Progenitor cell of endocrine pancreas (in vitro differentiated cells): ENCODE measurements at regions not wholly inside any gene's neighbourhood (a gene's known extent, or its start where the extent isn't known, plus 50 kb on each side); places are given as distances from the start of the nearest gene placed in this dataset.

ENCODE experiments used
- DNase-seq: peaks from one replicate; pipeline ENCODE4 v3.0.0; 2021; ENCODE audit warnings: low spot score; ENCODE audit not compliant: unreplicated experiment
- H3K27ac Mint-ChIP-seq: 2 replicates; pipeline ENCODE4 v1.8.0; 2021; ENCODE audit warnings: mild to moderate bottlenecking, moderate library complexity, mixed read lengths
- H3K27me3 Mint-ChIP-seq: 2 replicates; pipeline ENCODE4 v1.8.0; 2021; ENCODE audit warnings: mixed read lengths
- H3K36me3 Mint-ChIP-seq: 2 replicates; pipeline ENCODE4 v1.8.0; 2022; ENCODE audit warnings: mixed read lengths; ENCODE audit not compliant: insufficient read depth
- H3K4me1 Mint-ChIP-seq: 2 replicates; pipeline ENCODE4 v1.8.0; 2021; ENCODE audit warnings: low read depth, mixed read lengths
- H3K4me3 Mint-ChIP-seq: 2 replicates; pipeline ENCODE4 v1.8.0; 2021; ENCODE audit warnings: low read depth, mild to moderate bottlenecking, moderate library complexity, mixed read lengths
- H3K9me3 Mint-ChIP-seq: 2 replicates; pipeline ENCODE4 v1.8.0; 2021; ENCODE audit warnings: low read depth, mixed read lengths
- CTCF ChIP-seq: fragments of 200-600 bp; sonication (generic); IDR thresholded peaks from one replicate; pipeline ENCODE4 v1.5.0; 2021; ENCODE audit warnings: antibody characterized with exemption, mild to moderate bottlenecking; ENCODE audit not compliant: unreplicated experiment

GRCh38 chr11:87399341-87399740, 361.6 kb downstream of the TMEM135 start:
- no peak for DNase-seq
- TF ChIP-seq CTCF = no peak
- H3K27ac Mint-ChIP-seq = no peak overlapping the region
- peaks cover 7% of the 10 kb centered on the region for H3K9me3 Mint-ChIP-seq
- H3K4me3 Mint-ChIP-seq = no peak overlapping the region
- no peaks in the 10 kb centered on the region for H3K4me1 Mint-ChIP-seq
- no peaks in the 10 kb centered on the region for H3K36me3 Mint-ChIP-seq
- no peaks in the 10 kb centered on the region for H3K27me3 Mint-ChIP-seq

GRCh38 chr11:87398931-87399330, 361.2 kb downstream of the TMEM135 start:
- H3K4me1 Mint-ChIP-seq = no peaks in the 10 kb centered on the region
- no peak for DNase-seq
- no peaks in the 10 kb centered on the region for H3K27me3 Mint-ChIP-seq
- H3K27ac Mint-ChIP-seq = no peak overlapping the region
- no peaks in the 10 kb centered on the region for H3K36me3 Mint-ChIP-seq
- no peak for TF ChIP-seq CTCF
- peaks cover 7% of the 10 kb centered on the region for H3K9me3 Mint-ChIP-seq
- H3K4me3 Mint-ChIP-seq = no peak overlapping the region

GRCh38 chr11:87397011-87397865, 359.5 kb downstream of the TMEM135 start:
- no peaks in the 10 kb centered on the region for H3K4me1 Mint-ChIP-seq
- TF ChIP-seq CTCF = no peak
- DNase-seq = no peak
- H3K27me3 Mint-ChIP-seq = no peaks in the 10 kb centered on the region
- H3K27ac Mint-ChIP-seq = no peak overlapping the region
- peaks cover 7% of the 10 kb centered on the region for H3K9me3 Mint-ChIP-seq
- no peaks in the 10 kb centered on the region for H3K36me3 Mint-ChIP-seq
- H3K4me3 Mint-ChIP-seq = no peak overlapping the region

DNA sequence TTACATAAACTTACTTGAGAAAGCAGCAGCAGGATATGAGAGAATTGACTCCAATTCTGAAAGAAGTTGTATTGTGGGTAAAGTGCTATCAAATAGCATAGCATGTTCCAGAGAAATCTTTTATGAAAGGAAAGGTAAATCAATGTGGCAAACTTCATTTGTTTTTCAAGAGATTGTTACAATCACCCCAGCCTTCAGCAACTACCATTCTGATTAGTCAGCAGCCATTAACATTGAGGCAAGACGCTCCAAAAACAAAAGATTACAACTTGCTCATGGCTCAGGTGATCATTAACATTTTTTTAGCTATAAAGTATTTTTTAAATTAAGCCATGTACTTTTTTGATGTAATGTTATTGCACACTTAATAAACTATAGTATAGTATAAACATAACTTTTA, 357.2 kb downstream of the TMEM135 start:
- Mint-ChIP-seq H3K9me3 (peaks cover 7% of the 10 kb centered on the region), H3K27me3 (no peaks in the 10 kb centered on the region), H3K4me1 (no peaks in the 10 kb centered on the region), H3K4me3 (no peak overlapping the region), H3K27ac (no peak overlapping the region), H3K36me3 (no peaks in the 10 kb centered on the region)
- no peak for DNase-seq
- no peak for TF ChIP-seq CTCF

DNA sequence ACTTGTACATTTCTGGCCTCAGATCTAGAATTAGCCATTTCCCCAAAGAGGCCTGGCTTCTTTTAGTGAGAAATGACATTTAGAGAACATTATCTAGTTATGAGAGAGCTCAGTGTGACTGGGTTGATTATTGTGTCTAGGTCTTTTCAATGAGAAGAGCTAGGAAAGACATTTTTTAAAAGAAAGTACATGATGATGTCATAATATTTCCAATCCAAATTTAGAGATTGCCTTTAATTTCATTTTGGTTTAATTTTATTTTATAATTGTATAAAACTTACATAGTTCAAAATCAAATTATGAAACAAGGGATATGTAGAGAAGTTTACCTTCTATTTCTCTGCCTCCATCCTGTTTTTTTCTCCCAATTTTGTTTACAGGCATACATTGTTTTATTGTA, 354.9 kb downstream of the TMEM135 start:
- no peak for TF ChIP-seq CTCF
- H3K4me1 Mint-ChIP-seq = no peaks in the 10 kb centered on the region
- DNase-seq = no peak
- no peak overlapping the region for H3K4me3 Mint-ChIP-seq
- no peak overlapping the region for H3K27ac Mint-ChIP-seq
- no peaks in the 10 kb centered on the region for H3K36me3 Mint-ChIP-seq
- H3K27me3 Mint-ChIP-seq = no peaks in the 10 kb centered on the region
- H3K9me3 Mint-ChIP-seq = peaks cover 10% of the 10 kb centered on the region
